GM08714 (cell line): ENCODE measurements at regions not wholly inside any gene's neighbourhood (a gene's known extent, or its start where the extent isn't known, plus 50 kb on each side); places are given as distances from the start of the nearest gene placed in this dataset.

Source experiments
- H3K4me3 ChIP-seq: fragments of 200-500 bp; sonication (Bioruptor generic); 2 replicates; pipeline ENCODE4 v1.5.1; 2014; ENCODE audit warnings: mild to moderate bottlenecking, low read length, inconsistent platforms
- ZNF274 ChIP-seq: IDR thresholded peaks from 2 replicates; pipeline ENCODE4 v1.6.1; 2012; ENCODE audit warnings: mild to moderate bottlenecking, low read depth, low read length

- TF ChIP-seq ZNF274, result no peak
- no peak overlapping the region for H3K4me3 ChIP-seq
These were observed 243.7 kb upstream of the SP8 start for GRCh38 chr7:21030237-21030871.

- no peak overlapping the region for H3K4me3 ChIP-seq
- TF ChIP-seq ZNF274, result no peak
These were observed 254.6 kb upstream of the SP8 start for GRCh38 chr7:21041252-21041651.

GRCh38 chr7:21041666-21042065 lies 255.0 kb upstream of the SP8 start:
- TF ChIP-seq ZNF274, result no peak
- H3K4me3 ChIP-seq, result no peak overlapping the region

- TF ChIP-seq ZNF274, result no peak
- H3K4me3 ChIP-seq, result no peak overlapping the region
These were observed 257.7 kb upstream of the SP8 start for GRCh38 chr7:21044384-21044783.

- no peak for TF ChIP-seq ZNF274
- H3K4me3 ChIP-seq, result no peak overlapping the region
These were observed 258.4 kb upstream of the SP8 start for GRCh38 chr7:21044913-21045568.

- TF ChIP-seq ZNF274, result no peak
- no peak overlapping the region for H3K4me3 ChIP-seq
These were observed 265.2 kb upstream of the SP8 start for GRCh38 chr7:21051865-21052264.

- H3K4me3 ChIP-seq, result no peak overlapping the region
- TF ChIP-seq ZNF274, result no peak
These were observed 267.9 kb upstream of the SP8 start for GRCh38 chr7:21054427-21055112.

GRCh38 chr7:21059069-21059468 lies 272.4 kb upstream of the SP8 start:
- no peak overlapping the region for H3K4me3 ChIP-seq
- TF ChIP-seq ZNF274, result no peak

GRCh38 chr7:21063106-21063505 lies 276.4 kb upstream of the SP8 start:
- no peak overlapping the region for H3K4me3 ChIP-seq
- no peak for TF ChIP-seq ZNF274

GRCh38 chr7:21064698-21065648 lies 278.3 kb upstream of the SP8 start:
- no peak for TF ChIP-seq ZNF274
- H3K4me3 ChIP-seq, result no peak overlapping the region

GRCh38 chr7:21066221-21066620 lies 279.5 kb upstream of the SP8 start:
- no peak for TF ChIP-seq ZNF274
- no peak overlapping the region for H3K4me3 ChIP-seq

GRCh38 chr7:21067216-21067615 lies 280.5 kb upstream of the SP8 start:
- no peak overlapping the region for H3K4me3 ChIP-seq
- no peak for TF ChIP-seq ZNF274

GRCh38 chr7:21070571-21071090 lies 283.9 kb upstream of the SP8 start:
- no peak for TF ChIP-seq ZNF274
- H3K4me3 ChIP-seq, result no peak overlapping the region

GRCh38 chr7:21071561-21072501 lies 285.1 kb upstream of the SP8 start:
- no peak overlapping the region for H3K4me3 ChIP-seq
- no peak for TF ChIP-seq ZNF274
